A549 (cell line): ENCODE measurements at regions not wholly inside any gene's neighbourhood (a gene's known extent, or its start where the extent isn't known, plus 50 kb on each side); places are given as distances from the start of the nearest gene placed in this dataset.
"Not testable (repeated sequence)": the region's sequence is repeated elsewhere in the genome, so short reads cannot be mapped to it uniquely, and the experiment has no call there.

Experiments used
- ATAC-seq, 2 experiments: fragments of 200-7000 bp in 1 of 2; fragments of >200 bp in 1 of 2; cut with Nextera tagmentation in 1 of 2; cut with Tn5 transposase in 1 of 2; 3 replicates each; pipeline versions ENCODE4 v1.8.0 to v1.9.1; 2018 to 2020; ENCODE audit warnings: mild to moderate bottlenecking in 1 of 2, moderate library complexity in 1 of 2
- CTCF ChIA-PET: fragments of 300-600 bp; sonication (Branson Sonifier 250); formaldehyde crosslinking; extraction: SDS; loops from one replicate; lab custom pipeline; 2021; ENCODE audit warnings: antibody characterized with exemption, inconsistent platforms; lab: Yijun Ruan, JAX
- POLR2A ChIA-PET: fragments of 350-600 bp; formaldehyde crosslinking; extraction: SDS; loops from one replicate; lab custom pipeline; 2021; ENCODE audit warnings: antibody characterized with exemption, inconsistent platforms; lab: Yijun Ruan, JAX
- DNase-seq, 2 experiments: peaks; one replicate each; pipeline versions ENCODE4 v3.0.0 to v3.0.0-alpha.2; 2011 to 2016; ENCODE audit warnings: low read depth in 1 of 2, low spot score in 1 of 2
- FAIRE-seq: peaks from 2 replicates; lab custom pipeline; 2011; peaks lifted over from hg19 to GRCh38; lab: Jason Lieb, UNC
- H3K27ac ChIP-seq, 2 experiments: fragments of >200 bp; sonication (Bioruptor Twin); formaldehyde crosslinking; 3 replicates each; pipeline ENCODE4 v1.5.1; 2016 to 2017
- H3K4me1 ChIP-seq: fragments of >200 bp; sonication (Bioruptor Twin); formaldehyde crosslinking; 3 replicates; pipeline ENCODE4 v1.6.1; 2016
- H3K4me2 ChIP-seq: fragments of >200 bp; sonication (Bioruptor Twin); formaldehyde crosslinking; 3 replicates; pipeline ENCODE4 v1.6.1; 2016
- H3K4me3 ChIP-seq: fragments of >200 bp; sonication (Bioruptor Twin); formaldehyde crosslinking; 3 replicates; pipeline ENCODE4 v1.5.1; 2016
- H3K9me3 ChIP-seq: fragments of >200 bp; sonication (Bioruptor Twin); formaldehyde crosslinking; 3 replicates; pipeline ENCODE4 v1.6.1; 2016
- BHLHE40 ChIP-seq: IDR thresholded peaks from 2 replicates; pipeline ENCODE4 v1.6.1; 2012; ENCODE audit warnings: low read depth, low read length, inconsistent platforms
- CBX2 ChIP-seq: fragments of 200-600 bp; sonication (generic); IDR thresholded peaks from 2 replicates; pipeline ENCODE4 v1.6.1; 2016; ENCODE audit warnings: low read depth, mild to moderate bottlenecking, borderline replicate concordance
- CBX8 ChIP-seq: fragments of 200-600 bp; sonication (generic); IDR thresholded peaks from 2 replicates; pipeline ENCODE4 v1.6.1; 2016
- CEBPB ChIP-seq, 2 experiments: fragments of >200 bp in 1 of 2; sonication (Bioruptor Twin) in 1 of 2; formaldehyde crosslinking in 1 of 2; IDR thresholded peaks; 2 replicates each; pipeline ENCODE4 v1.6.1; 2012 to 2016
- CHD4 ChIP-seq: fragments of 200-600 bp; sonication (generic); IDR thresholded peaks from 2 replicates; pipeline ENCODE4 v1.6.1; 2016; ENCODE audit warnings: antibody characterized with exemption, mild to moderate bottlenecking, borderline replicate concordance
- EP300 ChIP-seq, 2 experiments: fragments of >200 bp; sonication (Bioruptor Twin); formaldehyde crosslinking; IDR thresholded peaks; 2 replicates in 1 of 2; 3 replicates in 1 of 2; pipeline ENCODE4 v1.6.1; 2016 to 2017
- HOXB5 ChIP-seq: fragments of 250-450 bp; sonication (Bioruptor Pico); IDR thresholded peaks from 2 replicates; pipeline ENCODE4 v1.5.0; 2020; ENCODE audit warnings: mild to moderate bottlenecking, moderate library complexity
- KDM1A ChIP-seq: fragments of 200-600 bp; sonication (generic); IDR thresholded peaks from 2 replicates; pipeline ENCODE4 v1.6.1; 2016; ENCODE audit warnings: low read depth, mild to moderate bottlenecking
- MAFK ChIP-seq: fragments of 450-650 bp; IDR thresholded peaks from 2 replicates; pipeline ENCODE4 v1.6.1; 2014; ENCODE audit not compliant: partially characterized antibody
- MYC ChIP-seq: IDR thresholded peaks from 2 replicates; pipeline ENCODE4 v1.6.1; 2012; ENCODE audit warnings: mild to moderate bottlenecking, inconsistent platforms, low read length, improper control_type of control experiment, borderline replicate concordance
- RAD21 ChIP-seq, 2 experiments: fragments of >200 bp in 1 of 2; sonication (Bioruptor Twin) in 1 of 2; formaldehyde crosslinking in 1 of 2; IDR thresholded peaks in 1 of 2; conservative IDR thresholded peaks in 1 of 2; 2 replicates in 1 of 2; 3 replicates in 1 of 2; pipeline ENCODE4 v1.6.1; 2012 to 2018; ENCODE audit warnings: inconsistent platforms in 1 of 2
- RARB ChIP-seq: fragments of 250-450 bp; sonication (Bioruptor Pico); IDR thresholded peaks from 2 replicates; pipeline ENCODE4 v1.8.0; 2021; ENCODE audit warnings: mild to moderate bottlenecking, moderate library complexity
- RNF2 ChIP-seq: fragments of 200-600 bp; sonication (generic); IDR thresholded peaks from 2 replicates; pipeline ENCODE4 v1.6.1; 2016; ENCODE audit warnings: low read depth, mild to moderate bottlenecking, antibody characterized with exemption, moderate library complexity, borderline replicate concordance
- SMC3 ChIP-seq: fragments of >200 bp; sonication (Bioruptor Twin); formaldehyde crosslinking; IDR thresholded peaks from 3 replicates; pipeline ENCODE4 v1.6.1; 2018; ENCODE audit warnings: inconsistent platforms
- TFCP2L1 ChIP-seq: fragments of 250-450 bp; sonication (Bioruptor Pico); IDR thresholded peaks from 2 replicates; pipeline ENCODE4 v1.5.0; 2021; ENCODE audit warnings: mild to moderate bottlenecking
- ZFP36 ChIP-seq: fragments of 450-650 bp; IDR thresholded peaks from 2 replicates; pipeline ENCODE4 v1.6.1; 2014; ENCODE audit warnings: borderline replicate concordance; ENCODE audit not compliant: partially characterized antibody
- WGBS: methylation state at CpG from one replicate; pipeline ENCODE4 v1.1.6; 2017; ENCODE audit errors: missing lambda C conversion rate; 5-methylcytosine and 5-hydroxymethylcytosine counted together
- TF ChIP-seq, protein P1 (sequence below): fragments of 250-450 bp; sonication (Bioruptor Pico); IDR thresholded peaks from 2 replicates; pipeline ENCODE4 v1.5.0; 2020; ENCODE audit warnings: low read depth, mild to moderate bottlenecking, moderate library complexity
- TF ChIP-seq, protein P2 (sequence below): IDR thresholded peaks from 2 replicates; pipeline ENCODE4 v1.6.1; 2012; ENCODE audit warnings: low read depth, borderline replicate concordance
- TF ChIP-seq, protein P3 (sequence below): fragments of >200 bp; sonication (Bioruptor Twin); formaldehyde crosslinking; IDR thresholded peaks from 3 replicates; pipeline ENCODE4 v1.5.1; 2016
- TF ChIP-seq, protein P4 (sequence below): fragments of 250-450 bp; sonication (Bioruptor Pico); IDR thresholded peaks from 2 replicates; pipeline ENCODE4 v1.5.0; 2021; ENCODE audit warnings: mild to moderate bottlenecking, moderate library complexity, borderline replicate concordance
- TF ChIP-seq, protein P5 (sequence below): fragments of >200 bp; sonication (Bioruptor Twin); formaldehyde crosslinking; IDR thresholded peaks from 2 replicates; pipeline ENCODE4 v1.6.1; 2016

DNA sequence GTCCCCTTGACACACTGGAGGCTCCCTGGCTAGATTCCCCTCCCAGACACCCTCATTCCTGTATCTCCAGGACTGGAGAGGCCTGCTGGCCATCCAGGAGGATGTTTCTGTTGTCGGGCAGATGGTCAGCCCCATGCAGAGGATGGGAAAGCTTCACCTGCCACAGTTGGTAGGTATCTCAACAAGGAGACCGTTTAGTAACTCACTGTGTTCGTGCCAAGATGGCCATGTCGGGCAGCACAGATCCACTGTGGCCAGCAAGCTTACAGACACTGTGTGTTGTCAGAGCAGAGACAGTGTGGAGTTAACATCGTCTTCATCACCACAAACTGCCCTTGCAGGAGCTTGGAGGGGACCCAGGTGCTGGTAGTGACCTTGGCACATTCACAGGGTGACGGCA, 390.9 kb downstream of the SEC14L1 start:
- no peak overlapping the region for H3K4me3 ChIP-seq
- DNase-seq (no peak), FAIRE-seq (no peak), ATAC-seq (no peak)
- H3K4me2 ChIP-seq: no peak overlapping the region
- TF ChIP-seq BHLHE40 (no peak), RAD21 (conservative IDR thresholded peaks at IDR 0.05 in 1 of 2, IDR thresholded peaks at IDR 0.05 in 1 of 2) (no peak), TFCP2L1 (CRISPR knock-in tag) (no peak), CBX2 (no peak), CEBPB (IDR thresholded peaks at IDR 0.05) (no peak), RARB (CRISPR knock-in tag) (no peak), HOXB5 (CRISPR knock-in tag) (no peak), SMC3 (no peak), MYC (no peak), RNF2 (no peak), EP300 (IDR thresholded peaks at IDR 0.05) (no peak), ZFP36 (no peak), CBX8 (no peak)
- 79% methylated on average over 6 of the region's 6 CpGs for WGBS
- peaks cover 8% of the 10 kb centered on the region; the same call in 1 of the 3 replicates for H3K9me3 ChIP-seq
- POLR2A ChIA-PET: no interaction called here
- H3K4me1 ChIP-seq: peaks cover 5% of the 10 kb centered on the region; the same call in 1 of the 3 replicates
- no peak overlapping the region for H3K27ac ChIP-seq
- CTCF ChIA-PET: interaction anchor here (0.6 to 2.5 kb wide), 4 partner anchors 11 to 488 kb away, joined by 3 to 14 read pairs (median 3); no protein-coding TSS in a partner anchor

DNA sequence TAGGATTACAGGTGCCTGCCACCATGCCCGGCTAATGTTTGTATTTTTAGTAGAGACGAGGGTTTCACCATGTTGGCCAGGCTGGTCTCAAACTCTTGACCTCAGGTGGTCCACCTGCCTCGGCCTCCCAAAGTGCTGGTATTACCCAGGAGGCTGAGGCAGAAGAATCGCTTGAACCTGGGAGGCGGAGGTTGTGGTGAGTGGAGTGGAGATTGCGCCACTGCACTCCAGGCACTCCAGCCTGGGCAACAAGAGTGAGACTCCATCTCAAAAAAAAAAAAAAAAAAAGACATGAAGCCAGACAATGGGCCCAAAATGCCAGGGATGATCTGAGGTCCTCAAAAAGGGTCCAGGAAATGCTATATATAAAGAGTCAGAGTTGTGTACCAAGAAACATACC, 392.9 kb downstream of the SEC14L1 start:
- DNase-seq, FAIRE-seq, H3K4me1 ChIP-seq, H3K27ac ChIP-seq, H3K4me2 ChIP-seq, H3K4me3 ChIP-seq, ATAC-seq, H3K9me3 ChIP-seq, POLR2A ChIA-PET: not testable (repeated sequence)
- 62% methylated on average over 6 of the region's 6 CpGs for WGBS
- CTCF ChIA-PET: interaction anchor here (1.2 to 2.5 kb wide), 2 partner anchors 9 to 484 kb away, joined by 3 to 14 read pairs; no protein-coding TSS in a partner anchor

DNA sequence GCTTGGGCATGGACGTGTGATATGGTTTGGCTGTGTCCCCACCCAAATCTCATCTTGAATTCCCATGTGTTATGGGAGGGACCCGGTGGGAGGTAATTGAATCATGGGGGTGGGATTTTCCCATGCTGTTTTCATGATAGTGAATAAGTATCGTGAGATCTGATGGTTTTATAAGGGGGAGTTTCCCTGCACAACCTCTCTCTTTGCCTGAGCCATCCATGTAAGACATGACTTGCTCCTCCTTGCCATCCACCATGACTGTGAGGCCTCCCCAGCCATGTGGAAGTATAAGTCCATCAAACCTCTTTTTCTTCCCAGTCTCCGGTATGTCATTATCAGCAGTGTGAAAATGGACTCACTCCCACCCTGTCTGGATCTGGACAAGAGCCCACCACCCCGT, 393.4 kb downstream of the SEC14L1 start:
- DNase-seq: no peak
- 52% methylated on average over 5 of the region's 5 CpGs for WGBS
- POLR2A ChIA-PET: no interaction called here
- Histone ChIP-seq H3K27ac (no peak overlapping the region), H3K4me3 (no peak overlapping the region), H3K4me1 (peaks cover 5% of the 10 kb centered on the region; the same call in 1 of the 3 replicates), H3K4me2 (no peak overlapping the region), H3K9me3 (peaks cover 8% of the 10 kb centered on the region; the same call in 1 of the 3 replicates)
- no peak for ATAC-seq
- CTCF ChIA-PET: interaction anchor here (1.2 to 4.8 kb wide), 4 partner anchors 8 to 485 kb away, joined by 3 to 38 read pairs (median 14); no protein-coding TSS in a partner anchor
- TF ChIP-seq MAFK (no peak), RAD21 (conservative IDR thresholded peaks at IDR 0.05 in 1 of 2, IDR thresholded peaks at IDR 0.05 in 1 of 2) (no peak), RARB (CRISPR knock-in tag) (no peak), CHD4 (no peak), KDM1A (no peak), HOXB5 (CRISPR knock-in tag) (no peak), CBX2 (no peak), BHLHE40 (no peak)
- TF ChIP-seq, protein P1, sequence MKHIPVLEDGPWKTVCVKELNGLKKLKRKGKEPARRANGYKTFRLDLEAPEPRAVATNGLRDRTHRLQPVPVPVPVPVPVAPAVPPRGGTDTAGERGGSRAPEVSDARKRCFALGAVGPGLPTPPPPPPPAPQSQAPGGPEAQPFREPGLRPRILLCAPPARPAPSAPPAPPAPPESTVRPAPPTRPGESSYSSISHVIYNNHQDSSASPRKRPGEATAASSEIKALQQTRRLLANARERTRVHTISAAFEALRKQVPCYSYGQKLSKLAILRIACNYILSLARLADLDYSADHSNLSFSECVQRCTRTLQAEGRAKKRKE: no peak
- TF ChIP-seq, protein P2, sequence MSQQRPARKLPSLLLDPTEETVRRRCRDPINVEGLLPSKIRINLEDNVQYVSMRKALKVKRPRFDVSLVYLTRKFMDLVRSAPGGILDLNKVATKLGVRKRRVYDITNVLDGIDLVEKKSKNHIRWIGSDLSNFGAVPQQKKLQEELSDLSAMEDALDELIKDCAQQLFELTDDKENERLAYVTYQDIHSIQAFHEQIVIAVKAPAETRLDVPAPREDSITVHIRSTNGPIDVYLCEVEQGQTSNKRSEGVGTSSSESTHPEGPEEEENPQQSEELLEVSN: no peak
- TF ChIP-seq, protein P3, sequence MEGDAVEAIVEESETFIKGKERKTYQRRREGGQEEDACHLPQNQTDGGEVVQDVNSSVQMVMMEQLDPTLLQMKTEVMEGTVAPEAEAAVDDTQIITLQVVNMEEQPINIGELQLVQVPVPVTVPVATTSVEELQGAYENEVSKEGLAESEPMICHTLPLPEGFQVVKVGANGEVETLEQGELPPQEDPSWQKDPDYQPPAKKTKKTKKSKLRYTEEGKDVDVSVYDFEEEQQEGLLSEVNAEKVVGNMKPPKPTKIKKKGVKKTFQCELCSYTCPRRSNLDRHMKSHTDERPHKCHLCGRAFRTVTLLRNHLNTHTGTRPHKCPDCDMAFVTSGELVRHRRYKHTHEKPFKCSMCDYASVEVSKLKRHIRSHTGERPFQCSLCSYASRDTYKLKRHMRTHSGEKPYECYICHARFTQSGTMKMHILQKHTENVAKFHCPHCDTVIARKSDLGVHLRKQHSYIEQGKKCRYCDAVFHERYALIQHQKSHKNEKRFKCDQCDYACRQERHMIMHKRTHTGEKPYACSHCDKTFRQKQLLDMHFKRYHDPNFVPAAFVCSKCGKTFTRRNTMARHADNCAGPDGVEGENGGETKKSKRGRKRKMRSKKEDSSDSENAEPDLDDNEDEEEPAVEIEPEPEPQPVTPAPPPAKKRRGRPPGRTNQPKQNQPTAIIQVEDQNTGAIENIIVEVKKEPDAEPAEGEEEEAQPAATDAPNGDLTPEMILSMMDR: no peak
- TF ChIP-seq, protein P4, sequence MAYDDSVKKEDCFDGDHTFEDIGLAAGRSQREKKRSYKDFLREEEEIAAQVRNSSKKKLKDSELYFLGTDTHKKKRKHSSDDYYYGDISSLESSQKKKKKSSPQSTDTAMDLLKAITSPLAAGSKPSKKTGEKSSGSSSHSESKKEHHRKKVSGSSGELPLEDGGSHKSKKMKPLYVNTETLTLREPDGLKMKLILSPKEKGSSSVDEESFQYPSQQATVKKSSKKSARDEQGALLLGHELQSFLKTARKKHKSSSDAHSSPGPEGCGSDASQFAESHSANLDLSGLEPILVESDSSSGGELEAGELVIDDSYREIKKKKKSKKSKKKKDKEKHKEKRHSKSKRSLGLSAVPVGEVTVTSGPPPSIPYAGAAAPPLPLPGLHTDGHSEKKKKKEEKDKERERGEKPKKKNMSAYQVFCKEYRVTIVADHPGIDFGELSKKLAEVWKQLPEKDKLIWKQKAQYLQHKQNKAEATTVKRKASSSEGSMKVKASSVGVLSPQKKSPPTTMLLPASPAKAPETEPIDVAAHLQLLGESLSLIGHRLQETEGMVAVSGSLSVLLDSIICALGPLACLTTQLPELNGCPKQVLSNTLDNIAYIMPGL (CRISPR knock-in tag): no peak
- TF ChIP-seq, protein P5, sequence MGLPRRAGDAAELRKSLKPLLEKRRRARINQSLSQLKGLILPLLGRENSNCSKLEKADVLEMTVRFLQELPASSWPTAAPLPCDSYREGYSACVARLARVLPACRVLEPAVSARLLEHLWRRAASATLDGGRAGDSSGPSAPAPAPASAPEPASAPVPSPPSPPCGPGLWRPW: no peak
- FAIRE-seq: no peak
